Epithelial cell of proximal tubule (primary cell): ENCODE measurements at regions not wholly inside any gene's neighbourhood (a gene's known extent, or its start where the extent isn't known, plus 50 kb on each side); places are given as distances from the start of the nearest gene placed in this dataset.

Experiments used
- DNase-seq: peaks from one replicate; pipeline ENCODE4 v3.0.0-alpha.2; 2011; ENCODE audit warnings: low read depth
- H3K4me3 ChIP-seq: 2 replicates; pipeline ENCODE4 v1.5.1; 2011; ENCODE audit warnings: low read depth, mild to moderate bottlenecking, low read length
- CTCF ChIP-seq: conservative IDR thresholded peaks from 2 replicates; pipeline ENCODE4 v1.5.1; 2012; ENCODE audit warnings: low read depth, mild to moderate bottlenecking, low read length

- TF ChIP-seq CTCF = no peak
- H3K4me3 ChIP-seq = no peak overlapping the region
- no peak for DNase-seq
Measured at GRCh38 chr1:56359056-56359455, 220.3 kb downstream of the PLPP3 start.

- H3K4me3 ChIP-seq = no peak overlapping the region
- TF ChIP-seq CTCF = no peak
- DNase-seq = no peak
Measured at GRCh38 chr1:56357927-56358690, 221.3 kb downstream of the PLPP3 start.

- no peak overlapping the region for H3K4me3 ChIP-seq
- no peak for TF ChIP-seq CTCF
- DNase-seq = no peak
Measured at GRCh38 chr1:56356376-56356990, 222.9 kb downstream of the PLPP3 start.

GRCh38 chr1:56355918-56356317 is 223.4 kb downstream of the PLPP3 start:
- H3K4me3 ChIP-seq = no peak overlapping the region
- no peak for DNase-seq
- TF ChIP-seq CTCF = no peak

- TF ChIP-seq CTCF = no peak
- H3K4me3 ChIP-seq = no peak overlapping the region
- DNase-seq = no peak
Measured at GRCh38 chr1:56355422-56355821, 223.9 kb downstream of the PLPP3 start.

GRCh38 chr1:56345831-56346230 is 233.5 kb downstream of the PLPP3 start:
- no peak for DNase-seq
- no peak for TF ChIP-seq CTCF

GRCh38 chr1:56340977-56341376 is 238.4 kb downstream of the PLPP3 start:
- no peak for TF ChIP-seq CTCF
- H3K4me3 ChIP-seq = no peak overlapping the region
- DNase-seq = no peak

More at GRCh38 chr1:56345831-56346230, 233.5 kb downstream of the PLPP3 start:
- no peak overlapping the region for H3K4me3 ChIP-seq
